ENCODE measurements at regions not wholly inside any gene's neighbourhood (a gene's known extent, or its start where the extent isn't known, plus 50 kb on each side); places are given as distances from the start of the nearest gene placed in this dataset.

- intact Hi-C loops (cut with DNase I), result no loop called here
- no peak overlapping the region for H3K4me3 ChIP-seq
- no peaks in the 10 kb centered on the region for H3K4me1 ChIP-seq
- no peaks in the 10 kb centered on the region for H3K9me3 ChIP-seq
- no peaks in the 10 kb centered on the region for H3K36me3 ChIP-seq
- H3K27me3 ChIP-seq, result no peaks in the 10 kb centered on the region
- no peak for ATAC-seq
- 57% methylated on average over 1 of the region's 3 CpGs for WGBS (ENCODE audit: insufficient coverage, low coverage, low lambda C conversion rate, missing lambda C conversion rate)
- TF ChIP-seq POLR2A (IDR thresholded peaks at IDR 0.05) (no peak), CTCF (IDR thresholded peaks at IDR 0.05) (no peak)
- H3K27ac ChIP-seq, result no peak overlapping the region
- no peak for DNase-seq
Measured at GRCh38 chr17:71983828-71984227, 137.0 kb upstream of the SOX9 start.

- Histone ChIP-seq H3K27ac (no peak overlapping the region), H3K9me3 (no peaks in the 10 kb centered on the region), H3K4me1 (no peaks in the 10 kb centered on the region), H3K4me3 (no peak overlapping the region), H3K36me3 (no peaks in the 10 kb centered on the region), H3K27me3 (no peaks in the 10 kb centered on the region)
- TF ChIP-seq CTCF (IDR thresholded peaks at IDR 0.05) (no peak), POLR2A (IDR thresholded peaks at IDR 0.05) (no peak)
- DNase-seq (no peak), ATAC-seq (no peak)
- WGBS (ENCODE audit: insufficient coverage, low coverage, low lambda C conversion rate, missing lambda C conversion rate), result 52% methylated on average over 3 of the region's 3 CpGs
- intact Hi-C loops (cut with DNase I), result no loop called here
Measured at GRCh38 chr17:71985111-71986039, 135.4 kb upstream of the SOX9 start.

GRCh38 chr17:71986886-71987285 is 133.9 kb upstream of the SOX9 start:
- no peak for DNase-seq
- WGBS (ENCODE audit: insufficient coverage, low coverage, low lambda C conversion rate, missing lambda C conversion rate), result 93% methylated on average over 1 of the region's 1 CpG
- TF ChIP-seq CTCF (IDR thresholded peaks at IDR 0.05) (no peak), POLR2A (IDR thresholded peaks at IDR 0.05) (no peak)
- ATAC-seq, result no peak
- Histone ChIP-seq H3K4me1 (no peaks in the 10 kb centered on the region), H3K36me3 (no peaks in the 10 kb centered on the region), H3K4me3 (no peak overlapping the region), H3K27ac (no peak overlapping the region), H3K9me3 (no peaks in the 10 kb centered on the region), H3K27me3 (no peaks in the 10 kb centered on the region)
- intact Hi-C loops (cut with DNase I), result no loop called here

GRCh38 chr17:71987634-71988033 is 133.2 kb upstream of the SOX9 start:
- Histone ChIP-seq H3K4me3 (no peak overlapping the region), H3K9me3 (no peaks in the 10 kb centered on the region), H3K27me3 (no peaks in the 10 kb centered on the region), H3K4me1 (no peaks in the 10 kb centered on the region), H3K36me3 (no peaks in the 10 kb centered on the region), H3K27ac (no peak overlapping the region)
- DNase-seq (no peak), ATAC-seq (peak in 1 of 4 donors; percentile 28)
- TF ChIP-seq CTCF (IDR thresholded peaks at IDR 0.05) (no peak), POLR2A (IDR thresholded peaks at IDR 0.05) (no peak)
- WGBS (ENCODE audit: insufficient coverage, low coverage, low lambda C conversion rate, missing lambda C conversion rate), result 39% methylated on average over 3 of the region's 3 CpGs
- intact Hi-C loops (cut with DNase I), result no loop called here
